GF-D8 (cell line): ENCODE measurements at regions not wholly inside any gene's neighbourhood (a gene's known extent, or its start where the extent isn't known, plus 50 kb on each side); places are given as distances from the start of the nearest gene placed in this dataset.

Experiments
- DNase-seq: peaks from one replicate; lab custom pipeline; 2025; lab: John Stamatoyannopoulos, UW

DNA sequence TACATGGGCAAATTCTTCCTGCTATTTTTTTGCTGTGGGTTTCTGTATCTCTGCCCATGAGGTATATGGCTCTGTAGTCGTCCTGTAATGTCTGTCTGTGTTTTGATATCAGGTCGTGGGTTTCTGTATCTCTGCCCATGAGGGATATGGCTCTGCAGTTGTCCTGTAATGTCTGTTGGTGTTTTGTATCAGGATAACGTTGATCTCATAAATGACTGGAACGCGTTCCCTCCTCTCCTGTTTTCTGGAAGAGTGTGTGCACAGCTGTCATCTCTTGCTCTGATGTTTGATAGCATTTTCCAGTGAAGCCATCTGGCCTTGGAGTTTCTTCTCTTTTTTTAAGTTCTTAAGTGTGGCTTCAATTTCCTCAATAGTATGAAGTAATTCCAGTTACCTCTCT, 57.2 kb downstream of the SOX1 start:
- no peak for DNase-seq

DNA sequence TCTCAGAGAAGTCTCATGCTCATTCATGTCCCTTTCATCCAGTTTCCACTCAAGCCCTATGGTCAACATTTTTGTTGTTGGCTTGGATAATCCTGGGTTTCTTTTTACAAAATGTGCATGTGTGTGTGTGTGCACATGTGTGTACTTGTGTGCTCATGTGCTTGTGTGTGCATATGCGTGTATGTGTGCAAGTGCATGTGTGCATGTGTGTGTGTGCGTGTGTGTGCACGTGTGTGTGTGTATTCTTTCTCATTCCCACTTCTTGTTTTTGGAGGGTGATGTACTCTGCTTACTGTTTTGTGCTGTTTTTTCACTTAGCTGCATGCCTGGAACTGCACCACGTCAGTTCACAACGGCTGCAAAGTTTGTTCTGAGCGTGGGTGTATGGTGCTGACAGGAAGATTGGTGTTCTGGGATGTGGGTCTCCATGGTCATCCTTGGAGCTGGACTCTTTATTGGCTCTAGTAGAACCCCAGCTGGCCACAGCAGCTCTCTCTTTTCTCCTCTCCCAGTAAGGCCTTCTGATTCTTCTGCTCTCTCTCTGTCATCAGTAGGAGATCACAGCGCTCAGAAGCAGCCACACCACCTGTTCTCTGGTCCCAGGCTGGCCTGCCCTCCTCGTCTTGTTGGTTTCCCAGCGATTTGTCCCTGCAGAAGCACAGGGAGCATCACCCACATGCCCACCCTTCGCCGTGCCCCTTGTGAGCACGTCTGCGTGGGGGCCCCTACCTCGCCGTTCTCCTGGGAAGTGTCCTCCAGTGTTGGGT, 60.8 kb downstream of the SOX1 start:
- DNase-seq = no peak

DNA sequence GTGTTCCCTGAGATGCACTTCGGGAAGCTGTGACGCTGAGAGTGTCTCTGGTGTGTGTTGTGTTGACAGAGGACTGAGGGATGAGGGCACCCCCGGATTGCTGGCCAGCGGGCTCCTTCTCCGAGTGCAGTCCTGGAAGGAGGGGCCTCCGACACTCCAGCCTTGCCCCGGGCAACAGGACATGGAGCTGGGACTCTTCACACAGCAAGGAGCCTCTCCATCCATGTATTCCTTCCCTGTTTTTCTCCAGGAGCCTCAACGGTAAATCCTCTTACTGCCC, 61.3 kb downstream of the SOX1 start:
- no peak for DNase-seq

DNA sequence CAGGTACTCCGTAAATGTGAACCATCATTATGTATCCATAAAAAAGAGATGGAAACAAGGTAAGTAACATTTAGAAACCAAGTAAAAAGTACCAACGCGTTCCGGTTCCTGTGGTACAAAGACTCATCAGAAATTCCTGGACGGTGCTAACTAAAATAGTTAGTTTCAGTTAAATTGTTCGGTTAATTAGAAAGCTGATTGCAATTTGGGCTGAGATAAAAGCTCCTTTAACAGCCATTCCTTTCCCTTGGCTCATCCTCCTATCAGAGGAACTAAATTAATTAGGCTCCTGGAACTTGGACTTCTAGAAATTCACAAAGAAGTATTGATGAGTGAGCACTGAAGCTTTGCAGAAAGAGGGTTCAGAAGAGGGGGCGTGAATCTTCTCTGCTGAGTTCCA, 63.5 kb downstream of the SOX1 start:
- no peak for DNase-seq

DNA sequence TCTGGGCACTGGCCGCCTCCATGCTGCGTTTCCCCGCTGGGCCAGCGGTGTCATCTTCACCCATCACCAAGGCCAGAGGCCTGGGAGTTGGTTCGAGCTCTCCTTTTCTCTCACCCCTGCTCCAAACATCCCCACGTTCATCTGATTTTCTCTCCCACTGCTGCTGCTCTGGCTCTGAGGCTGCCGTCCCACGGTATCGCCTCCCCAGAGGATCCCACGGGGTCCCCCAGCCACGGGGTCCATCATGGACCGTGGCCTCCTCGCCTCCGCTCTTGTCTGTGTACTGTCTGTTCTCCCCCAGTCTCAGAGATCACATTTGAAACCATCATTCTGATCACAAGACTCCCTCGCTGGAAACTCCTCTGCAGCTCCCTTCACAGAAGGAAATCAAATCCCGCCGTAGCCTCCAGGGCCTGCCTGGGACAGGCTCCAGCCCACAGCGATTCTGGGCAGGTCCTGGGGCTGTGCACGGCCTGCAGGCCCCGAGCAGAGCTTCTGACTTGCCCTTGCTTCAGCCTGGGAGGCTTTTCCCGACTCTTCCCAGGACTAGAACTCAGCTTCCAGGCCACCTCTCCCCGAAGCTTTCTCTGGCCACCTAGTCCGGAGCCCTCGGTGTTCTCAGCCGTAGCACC, 64.2 kb downstream of the SOX1 start:
- no peak for DNase-seq

DNA sequence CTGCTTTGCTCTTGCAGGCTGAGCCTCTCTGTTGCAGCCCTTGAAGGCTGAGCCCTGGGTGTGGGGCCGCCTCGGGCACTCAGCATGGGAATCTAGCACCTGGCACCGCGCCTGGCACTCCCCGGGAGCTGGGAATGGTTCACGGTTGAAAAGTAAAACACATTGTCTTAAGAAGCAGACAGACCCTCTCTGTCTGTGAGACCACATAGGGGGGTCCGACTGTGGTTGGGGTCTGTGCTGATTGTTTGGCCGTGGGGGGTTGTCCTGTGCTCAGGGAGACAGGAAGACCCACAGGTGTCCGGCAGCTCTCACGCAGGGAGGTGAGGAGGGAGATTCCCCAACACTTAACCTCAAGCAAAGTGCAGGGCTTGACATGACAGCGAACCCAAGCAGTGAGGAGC, 64.8 kb downstream of the SOX1 start:
- DNase-seq = no peak

DNA sequence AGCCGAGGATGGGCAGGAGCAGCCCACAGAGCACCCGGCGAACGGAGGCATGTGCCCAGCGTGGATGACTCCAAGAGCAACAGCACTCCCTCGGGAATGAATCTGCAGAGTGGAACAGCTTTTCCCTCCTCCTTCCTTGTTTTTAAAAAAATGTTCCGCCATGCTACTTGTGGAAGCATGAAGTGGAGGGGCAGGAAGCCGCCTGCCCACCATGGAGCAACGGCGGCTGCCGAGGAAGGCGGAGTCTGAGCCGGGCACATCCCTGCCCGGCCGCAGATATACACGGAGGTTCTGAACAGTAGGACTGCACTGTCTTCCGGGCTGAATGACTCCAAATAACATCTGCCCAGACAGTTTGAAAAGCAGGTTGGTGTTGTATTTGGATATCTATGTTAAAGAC, 65.2 kb downstream of the SOX1 start:
- no peak for DNase-seq

DNA sequence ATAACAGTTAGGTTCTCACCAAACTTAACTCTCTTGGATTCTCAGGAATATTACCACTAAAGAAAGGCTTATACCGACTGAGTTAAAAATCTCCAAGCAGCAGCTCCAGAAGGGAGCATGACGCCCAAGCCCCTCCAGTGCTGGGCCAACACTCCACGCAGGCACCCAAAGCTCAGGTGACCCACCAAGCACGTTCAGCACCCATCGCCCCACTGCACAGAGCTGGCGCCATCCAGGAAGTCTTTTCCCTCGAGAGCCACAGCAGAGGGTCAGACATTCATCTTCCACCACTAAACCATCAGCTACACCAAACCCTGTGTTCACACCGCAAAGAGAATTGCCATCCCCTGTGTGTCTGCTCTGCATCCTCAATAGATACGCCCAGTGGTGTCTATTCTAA, 65.7 kb downstream of the SOX1 start:
- no peak for DNase-seq

DNA sequence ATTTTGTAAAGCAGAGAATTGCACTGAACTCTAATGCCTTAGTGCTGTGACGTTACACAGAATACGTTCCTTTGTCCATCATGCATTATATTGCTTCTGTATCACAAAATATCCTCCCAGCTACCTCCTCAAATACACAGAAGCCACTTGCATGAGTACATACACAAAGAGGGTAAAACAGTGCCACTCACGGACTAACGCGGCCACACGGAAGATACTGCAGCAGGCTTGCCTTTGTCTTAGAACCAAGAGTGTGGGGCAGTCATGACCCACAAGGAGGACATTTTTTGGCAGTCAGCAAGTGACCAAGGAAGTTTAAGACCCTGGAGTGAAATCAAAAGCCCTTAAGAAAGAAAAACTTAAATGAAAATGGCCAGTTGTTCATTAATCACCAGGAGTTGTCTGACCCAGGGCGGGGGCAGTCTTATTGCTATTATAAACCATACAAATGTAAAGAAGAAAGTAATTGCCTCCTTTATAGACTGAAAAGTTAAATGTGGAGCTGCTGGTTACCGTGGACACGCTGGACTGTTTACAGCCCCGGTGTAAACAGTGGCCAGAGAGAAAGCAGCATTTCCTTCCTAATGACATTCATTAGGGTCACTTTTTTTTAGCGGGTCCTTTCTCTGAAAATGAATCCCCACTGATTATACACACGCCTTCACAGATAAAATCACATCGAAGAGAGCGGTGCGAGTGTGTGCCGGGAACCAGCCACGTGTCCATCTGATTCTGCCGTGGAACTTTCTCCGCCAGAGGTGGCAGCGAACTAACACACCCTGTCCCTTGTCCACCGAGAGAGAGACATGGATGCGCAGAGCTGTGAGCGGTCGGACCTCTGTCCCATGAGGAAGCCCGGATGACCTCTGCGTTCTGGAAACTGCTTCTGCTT, 66.8 kb downstream of the SOX1 start:
- DNase-seq = no peak

DNA sequence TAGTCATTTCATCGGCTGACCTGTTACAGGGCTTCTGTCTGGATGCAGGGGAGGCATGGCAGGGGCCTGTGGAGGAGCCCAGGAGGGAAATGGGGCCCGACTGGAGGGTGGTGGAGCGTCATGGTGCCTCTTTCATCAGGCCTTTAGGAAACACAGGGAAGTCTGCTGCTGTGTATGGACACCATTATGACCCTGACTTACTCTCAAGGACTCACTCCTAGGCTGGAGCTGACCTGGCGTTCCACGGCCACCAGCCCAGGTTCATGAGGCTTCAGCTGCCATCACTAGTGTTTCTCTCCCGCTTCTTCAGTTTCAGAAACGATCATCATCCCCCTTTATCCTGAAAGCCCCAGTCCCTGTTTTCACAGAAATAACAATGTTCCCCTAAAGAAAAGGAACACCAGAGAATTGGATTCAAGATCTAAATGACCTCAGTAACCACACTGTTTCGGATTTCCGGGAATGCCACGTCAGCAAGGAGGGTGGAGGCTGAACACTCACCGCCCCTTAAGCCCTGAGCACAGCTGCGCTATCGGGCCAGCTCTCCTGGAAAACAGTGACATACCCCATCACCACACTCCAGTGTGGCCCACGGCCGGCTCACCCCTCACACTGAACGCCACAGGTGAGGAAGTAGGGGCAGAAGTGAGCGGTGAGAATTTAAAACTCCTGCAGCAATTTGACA, 67.6 kb downstream of the SOX1 start:
- DNase-seq = no peak

DNA sequence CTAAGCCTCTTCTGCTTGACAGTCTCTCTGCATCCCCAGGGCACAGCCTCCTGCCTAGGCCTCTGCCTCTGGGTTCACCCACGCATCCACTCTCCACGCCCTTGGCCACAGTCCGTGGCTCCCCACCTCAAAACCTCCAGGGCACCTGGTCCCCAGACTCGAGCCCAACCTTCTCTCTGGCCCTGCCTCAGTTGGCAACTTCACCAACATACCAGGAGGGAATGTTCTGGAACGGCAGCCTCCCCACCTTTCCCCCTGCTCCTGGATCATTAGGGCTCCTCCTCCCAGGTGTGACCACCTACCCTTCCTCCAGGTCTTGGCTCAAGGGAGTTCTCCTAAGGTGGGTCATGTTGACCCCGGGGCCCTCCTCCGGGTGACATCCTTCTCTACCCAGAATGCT, 69.1 kb downstream of the SOX1 start:
- DNase-seq = no peak

DNA sequence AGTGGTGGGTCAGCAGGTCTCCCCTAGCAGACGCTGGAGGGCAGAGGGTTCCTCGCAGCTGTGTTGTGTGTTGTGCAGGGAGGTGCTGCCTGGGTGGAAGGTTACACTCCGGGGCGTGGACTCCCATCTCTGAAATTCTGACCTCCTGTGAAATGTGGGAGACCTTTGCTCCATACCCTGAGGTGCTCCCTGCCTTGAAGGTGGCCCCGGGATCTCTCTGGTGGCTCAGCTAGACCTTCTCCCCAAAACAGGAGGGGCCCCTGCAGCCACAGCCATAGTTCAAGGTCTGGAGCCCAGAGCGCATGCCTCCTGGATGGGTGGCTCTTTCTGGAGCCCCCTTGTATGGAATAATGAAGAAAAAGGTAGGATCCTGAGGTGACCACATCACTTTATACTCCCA, 70.2 kb downstream of the SOX1 start:
- no peak for DNase-seq

DNA sequence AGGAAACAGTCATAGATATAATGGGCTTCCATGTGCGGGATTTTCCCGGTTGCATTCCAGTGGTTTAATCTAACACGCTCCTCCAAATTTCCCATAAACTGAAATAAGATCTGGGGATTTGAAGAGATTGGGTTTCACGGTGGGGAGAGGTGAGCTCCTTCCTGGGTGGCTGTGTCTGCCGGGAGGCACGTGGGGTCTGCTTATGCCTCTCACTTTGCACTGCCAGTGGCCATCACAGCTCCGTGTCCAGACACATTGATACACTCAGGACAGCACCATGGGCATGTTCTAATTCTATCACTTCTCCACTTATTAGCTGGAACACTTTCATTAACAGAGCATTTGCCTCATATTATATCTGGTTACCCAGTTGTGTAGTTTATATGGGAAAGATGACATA, 73.4 kb downstream of the SOX1 start:
- DNase-seq = no peak

DNA sequence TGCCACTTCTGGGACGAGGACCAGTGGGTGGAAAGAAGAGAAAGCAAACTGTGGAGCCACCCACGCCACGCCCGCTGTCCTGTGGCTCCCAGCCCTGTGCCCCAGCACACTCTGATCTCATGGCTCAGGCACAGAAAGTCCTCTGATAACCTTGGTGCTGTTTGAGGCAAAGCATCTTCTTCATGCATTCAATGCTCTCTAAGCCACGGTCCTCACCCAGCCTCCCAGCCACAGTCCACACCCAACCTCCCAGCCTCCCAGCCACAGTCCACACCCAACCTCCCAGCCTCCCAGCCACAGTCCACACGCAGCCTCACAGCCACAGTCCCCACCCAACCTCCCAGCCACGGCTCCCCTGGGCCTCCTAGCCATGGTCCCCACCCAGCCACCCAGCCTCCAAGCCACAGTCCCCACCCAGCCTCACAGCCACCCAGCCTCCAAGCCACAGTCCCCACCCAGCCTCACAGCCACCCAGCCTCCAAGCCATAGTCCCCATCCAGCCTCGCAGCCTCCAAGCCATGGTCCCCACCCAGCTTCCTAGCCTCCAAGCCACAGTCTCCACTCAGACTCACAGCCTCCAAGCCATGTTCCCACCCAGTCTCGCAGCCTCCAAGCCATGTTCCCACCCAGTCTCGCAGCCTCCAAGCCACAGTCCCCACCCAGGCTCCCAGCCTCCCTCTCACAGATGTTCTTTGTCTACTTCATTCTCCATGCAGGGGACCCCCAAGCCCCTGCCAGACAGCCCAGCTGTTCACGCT, 74.9 kb downstream of the SOX1 start:
- no peak for DNase-seq

DNA sequence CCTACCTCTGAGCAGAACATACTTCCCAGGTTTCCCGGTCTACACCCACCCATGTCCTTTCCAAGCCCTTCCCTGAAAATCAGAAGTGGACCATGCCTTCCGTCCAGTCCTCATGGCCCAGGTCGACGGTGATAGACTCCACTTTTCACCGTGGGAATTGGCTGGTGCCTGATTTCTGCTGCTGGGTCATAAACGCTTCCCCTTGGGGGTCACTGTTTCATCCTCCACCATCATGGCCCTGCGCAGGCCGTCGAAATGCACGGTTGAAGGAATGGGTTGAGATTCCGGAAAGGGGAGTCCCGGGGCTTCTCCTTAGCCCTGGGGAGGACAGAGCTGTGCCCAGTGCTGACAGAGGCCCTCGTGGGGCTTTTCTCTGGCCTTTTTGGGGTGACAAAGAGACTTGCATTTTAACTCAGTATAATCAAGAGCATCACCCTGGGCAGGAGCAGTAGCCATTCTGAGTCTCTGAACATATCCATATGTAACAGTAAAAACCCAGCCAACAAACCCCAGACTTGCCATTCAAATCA, 75.5 kb downstream of the SOX1 start:
- DNase-seq = no peak

DNA sequence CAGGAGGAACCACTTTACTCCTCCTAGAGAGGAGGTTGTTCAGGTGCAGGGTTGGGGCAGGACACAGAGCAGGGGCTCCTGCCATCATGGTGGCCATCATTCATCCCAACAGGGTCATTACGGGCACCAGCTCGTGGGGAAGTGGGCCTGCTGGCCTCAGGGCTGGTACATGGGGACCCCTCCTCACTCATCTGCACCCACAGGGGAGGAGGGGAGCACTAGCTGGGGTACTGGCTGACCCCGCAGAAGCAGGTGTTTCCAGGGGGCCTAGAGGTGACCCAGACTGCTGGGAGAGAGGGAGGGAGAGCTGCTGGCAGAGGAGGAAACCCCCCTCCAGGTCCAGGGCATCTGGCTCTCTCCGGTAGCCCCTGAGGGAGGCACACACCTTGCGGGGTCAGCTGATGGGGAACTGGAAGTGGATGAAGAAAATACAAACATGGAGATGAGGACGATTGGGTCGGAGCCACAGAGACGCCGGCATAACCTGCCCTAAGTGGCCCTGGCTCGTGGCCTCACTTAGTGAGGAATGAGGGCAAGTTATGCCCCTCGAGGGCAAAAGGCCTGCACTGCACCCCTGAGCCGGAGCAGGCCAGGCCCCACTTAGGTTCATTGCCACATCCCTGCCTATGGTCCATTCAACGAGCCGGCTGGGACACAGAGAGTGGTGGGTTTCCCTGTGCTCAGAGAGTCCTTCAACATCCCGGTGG, 76.2 kb downstream of the SOX1 start:
- no peak for DNase-seq

DNA sequence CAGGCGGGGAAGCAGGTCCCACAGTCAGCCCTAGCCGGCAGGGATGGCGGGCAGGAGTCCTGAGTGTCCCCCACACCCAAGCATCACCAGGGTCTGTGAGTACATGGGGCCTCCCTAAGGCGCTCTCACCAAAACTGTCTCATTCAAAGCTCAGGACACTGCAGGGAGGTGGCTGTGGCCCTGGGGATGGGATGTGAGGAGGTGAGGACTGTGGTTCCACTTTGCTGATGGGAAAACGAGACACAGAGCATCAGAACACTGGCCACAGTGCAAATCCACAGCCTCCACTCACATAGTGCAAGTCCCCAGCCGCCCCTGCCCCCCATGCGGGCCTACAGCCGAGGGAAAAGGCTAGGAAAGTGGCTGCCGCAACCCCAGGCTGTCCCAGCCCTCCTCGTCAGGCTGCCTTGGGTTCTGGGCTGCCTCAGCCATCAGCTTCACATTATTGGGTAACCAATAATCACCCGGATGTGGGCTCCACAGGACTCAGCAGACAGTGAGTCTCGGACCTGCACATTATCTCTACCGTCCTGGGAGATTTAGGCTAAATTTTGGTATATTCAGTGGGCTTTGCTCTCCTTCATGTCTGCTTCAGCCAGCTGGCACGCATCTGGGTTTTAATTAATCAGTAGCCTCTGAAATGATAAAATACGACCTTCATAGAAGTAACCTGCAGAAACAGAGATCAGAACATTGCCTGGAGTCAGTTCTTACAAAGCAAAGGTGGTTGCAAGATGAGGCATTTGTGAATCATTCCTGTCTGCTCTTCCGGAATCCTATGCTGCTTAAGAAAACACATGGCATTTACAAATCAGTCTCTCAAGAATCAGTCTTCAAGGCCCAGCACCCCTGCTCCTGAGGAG, 77.0 kb downstream of the SOX1 start:
- DNase-seq = no peak

DNA sequence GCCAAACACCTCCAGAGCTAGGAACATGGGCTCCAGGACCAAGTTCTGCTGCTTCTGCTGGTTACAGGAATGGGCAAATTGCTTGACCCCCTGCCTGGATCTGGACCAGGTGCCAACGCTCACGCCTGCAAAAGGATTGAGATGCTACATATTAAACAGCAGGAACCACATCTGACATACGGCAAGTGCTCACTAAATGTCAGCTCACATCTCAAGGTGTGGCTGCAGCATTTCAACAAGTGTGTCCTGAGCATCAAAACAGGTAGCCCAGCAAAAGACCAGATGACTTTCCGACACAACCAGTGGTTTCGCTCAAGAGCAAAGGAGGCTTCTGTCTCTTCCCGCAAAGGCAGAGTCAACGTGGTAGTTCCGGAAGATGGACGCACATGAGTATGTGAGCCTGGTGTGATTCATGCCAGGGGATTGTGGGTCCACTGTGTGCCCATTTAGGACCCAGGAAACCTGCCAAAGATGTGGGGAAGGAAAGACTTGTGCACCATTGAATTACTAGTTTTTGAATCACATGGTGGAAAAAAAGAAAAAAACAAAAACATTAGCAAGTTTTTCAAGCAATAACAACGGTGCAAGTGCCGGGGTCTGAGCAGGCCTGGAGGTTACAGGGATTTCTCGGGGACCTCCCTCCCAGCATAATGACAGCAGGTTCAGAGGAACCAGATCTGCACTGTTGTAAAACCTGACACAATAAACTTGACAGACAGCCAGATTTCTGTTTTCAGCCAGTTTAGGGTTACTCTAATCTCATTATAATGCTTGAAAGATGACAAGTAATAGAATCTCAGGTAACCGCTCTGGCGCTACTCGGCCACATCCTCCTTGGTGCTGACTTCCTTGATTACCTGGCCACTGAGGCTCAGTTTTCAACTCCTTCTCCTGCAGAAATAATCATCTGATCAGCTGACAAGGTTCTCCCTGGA, 77.9 kb downstream of the SOX1 start:
- DNase-seq = no peak
